Breast epithelium (tissue), 3 donors: ENCODE measurements at regions not wholly inside any gene's neighbourhood (a gene's known extent, or its start where the extent isn't known, plus 50 kb on each side); places are given as distances from the start of the nearest gene placed in this dataset.

Experiments used
- CTCF ChIP-seq, 3 donors: fragments of 450-650 bp; IDR thresholded peaks; one replicate each; pipeline ENCODE4 v1.5.1; 2016 to 2017; ENCODE audit warnings: antibody characterized with exemption in 3 of 3, mild to moderate bottlenecking in 3 of 3, moderate library complexity in 3 of 3
- POLR2A ChIP-seq: fragments of 450-650 bp; IDR thresholded peaks from one replicate; pipeline ENCODE4 v1.6.1; 2016; ENCODE audit warnings: antibody characterized with exemption, mild to moderate bottlenecking, moderate library complexity
- POLR2AphosphoS5 ChIP-seq, 3 donors: sonication (generic); formaldehyde crosslinking; IDR thresholded peaks; one replicate each; pipeline ENCODE4 v1.6.1; 2017; ENCODE audit warnings: antibody characterized with exemption in 3 of 3

GRCh38 chr1:14341147-14341546, 257.3 kb upstream of the KAZN start:
- TF ChIP-seq CTCF (IDR thresholded peaks at IDR 0.05) (no peak), POLR2A (no peak), POLR2AphosphoS5 (IDR thresholded peaks at IDR 0.05) (no peak)
